HL-60 (cell line): ENCODE measurements at regions not wholly inside any gene's neighbourhood (a gene's known extent, or its start where the extent isn't known, plus 50 kb on each side); places are given as distances from the start of the nearest gene placed in this dataset.

Experiments
- DNase-seq, 2 experiments: peaks; one replicate each; pipeline ENCODE4 v3.0.0-alpha.2; 2010 to 2020; ENCODE audit warnings: low read depth in 1 of 2, low spot score in 1 of 2
- H3K27ac ChIP-seq: fragments of 250-450 bp; sonication (Bioruptor Pico); replicated peaks from 2 replicates; pipeline ENCODE4 v1.5.1; 2020; ENCODE audit warnings: mild to moderate bottlenecking, moderate library complexity
- H3K27me3 ChIP-seq: fragments of 250-450 bp; sonication (Bioruptor Pico); 2 replicates; pipeline ENCODE4 v1.5.1; 2021; ENCODE audit warnings: mild to moderate bottlenecking, moderate library complexity; ENCODE audit not compliant: insufficient read depth, poor library complexity, severe bottlenecking
- H3K4me3 ChIP-seq: replicated peaks from 2 replicates; pipeline ENCODE4 v1.5.1; 2011; ENCODE audit warnings: mild to moderate bottlenecking, control low read depth, low read length; ENCODE audit not compliant: insufficient read depth
- GABPA ChIP-seq: IDR thresholded peaks from 2 replicates; pipeline ENCODE4 v1.6.1; 2012; ENCODE audit warnings: low read depth
- POLR2AphosphoS5 ChIP-seq: IDR thresholded peaks from 2 replicates; pipeline ENCODE4 v1.6.1; 2012; ENCODE audit warnings: low read depth
- REST ChIP-seq: IDR thresholded peaks from 2 replicates; pipeline ENCODE4 v1.6.1; 2012; ENCODE audit warnings: low read depth; ENCODE audit not compliant: insufficient replicate concordance
- SPI1 ChIP-seq: IDR thresholded peaks from 2 replicates; pipeline ENCODE4 v1.6.1; 2012; ENCODE audit warnings: low read depth, mild to moderate bottlenecking, borderline replicate concordance
- TF ChIP-seq, protein P1 (sequence below): IDR thresholded peaks from one replicate; pipeline ENCODE4 v1.5.1; 2011; ENCODE audit warnings: low read length, control low read depth, inconsistent platforms; ENCODE audit not compliant: insufficient read depth

GRCh38 chr6:144781836-144782235, 496.7 kb downstream of the UTRN start:
- Histone ChIP-seq H3K4me3 (no peak overlapping the region), H3K27me3 (no peaks in the 10 kb centered on the region), H3K27ac (no peak overlapping the region)
- TF ChIP-seq SPI1 (no peak), REST (no peak), POLR2AphosphoS5 (no peak), GABPA (no peak)
- TF ChIP-seq, protein P1, sequence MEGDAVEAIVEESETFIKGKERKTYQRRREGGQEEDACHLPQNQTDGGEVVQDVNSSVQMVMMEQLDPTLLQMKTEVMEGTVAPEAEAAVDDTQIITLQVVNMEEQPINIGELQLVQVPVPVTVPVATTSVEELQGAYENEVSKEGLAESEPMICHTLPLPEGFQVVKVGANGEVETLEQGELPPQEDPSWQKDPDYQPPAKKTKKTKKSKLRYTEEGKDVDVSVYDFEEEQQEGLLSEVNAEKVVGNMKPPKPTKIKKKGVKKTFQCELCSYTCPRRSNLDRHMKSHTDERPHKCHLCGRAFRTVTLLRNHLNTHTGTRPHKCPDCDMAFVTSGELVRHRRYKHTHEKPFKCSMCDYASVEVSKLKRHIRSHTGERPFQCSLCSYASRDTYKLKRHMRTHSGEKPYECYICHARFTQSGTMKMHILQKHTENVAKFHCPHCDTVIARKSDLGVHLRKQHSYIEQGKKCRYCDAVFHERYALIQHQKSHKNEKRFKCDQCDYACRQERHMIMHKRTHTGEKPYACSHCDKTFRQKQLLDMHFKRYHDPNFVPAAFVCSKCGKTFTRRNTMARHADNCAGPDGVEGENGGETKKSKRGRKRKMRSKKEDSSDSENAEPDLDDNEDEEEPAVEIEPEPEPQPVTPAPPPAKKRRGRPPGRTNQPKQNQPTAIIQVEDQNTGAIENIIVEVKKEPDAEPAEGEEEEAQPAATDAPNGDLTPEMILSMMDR, result no peak
- DNase-seq, result no peak

GRCh38 chr6:144782634-144783033, 497.5 kb downstream of the UTRN start:
- Histone ChIP-seq H3K27me3 (no peaks in the 10 kb centered on the region), H3K27ac (no peak overlapping the region), H3K4me3 (no peak overlapping the region)
- no peak for TF ChIP-seq GABPA
- no peak for TF ChIP-seq SPI1
- TF ChIP-seq, protein P1, result no peak
- TF ChIP-seq REST, result no peak
- TF ChIP-seq POLR2AphosphoS5, result no peak
- no peak for DNase-seq

- no peak for DNase-seq
- TF ChIP-seq SPI1 (no peak), POLR2AphosphoS5 (no peak), GABPA (no peak), REST (no peak)
- TF ChIP-seq, protein P1, result no peak
- no peak overlapping the region for H3K27ac ChIP-seq
Observed at GRCh38 chr6:144785056-144785455, 499.9 kb downstream of the UTRN start.

More at GRCh38 chr6:144785056-144785455, 499.9 kb downstream of the UTRN start:
- Histone ChIP-seq H3K4me3 (no peak overlapping the region), H3K27me3 (no peaks in the 10 kb centered on the region)
